ENCODE measurements at regions not wholly inside any gene's neighbourhood (a gene's known extent, or its start where the extent isn't known, plus 50 kb on each side); places are given as distances from the start of the nearest gene placed in this dataset.

GRCh38 chr7:46763344-46763743 is 818.6 kb downstream of the TNS3 start:
- Mint-ChIP-seq H3K4me1 (no peaks in the 10 kb centered on the region), H3K27me3 (ENCODE audit: insufficient read depth, low read depth, poor library complexity) (peaks cover 5% of the 10 kb centered on the region), H3K27ac (no peak overlapping the region), H3K9me3 (no peaks in the 10 kb centered on the region), H3K4me3 (no peak overlapping the region), H3K36me3 (ENCODE audit: low read depth) (no peaks in the 10 kb centered on the region)
- no peak for ATAC-seq
- no peaks in the 10 kb centered on the region for H3F3A ChIP-seq (replicated peaks; ENCODE audit: low read depth)
- H2AFZ ChIP-seq, result no peak overlapping the region
- no peak overlapping the region for H3K4me3 ChIP-seq
- no peak for DNase-seq (ENCODE audit: low spot score)
- no peaks in the 10 kb centered on the region for H3K79me2 ChIP-seq (replicated peaks; ENCODE audit: insufficient read depth)
- H3K27ac ChIP-seq (ENCODE audit: low read depth), result no peak overlapping the region
- no peaks in the 10 kb centered on the region for H3K27me3 ChIP-seq (ENCODE audit: insufficient read depth)
- no peaks in the 10 kb centered on the region for H3K36me3 ChIP-seq (ENCODE audit: insufficient read depth)
- H3K9me2 ChIP-seq (ENCODE audit: insufficient read depth), result peaks cover 19% of the 10 kb centered on the region; the same call in 1 of the 2 replicates
- TF ChIP-seq EZH2 (IDR thresholded peaks at IDR 0.05; ENCODE audit: low read depth, unreplicated experiment) (no peak), ETS1 (IDR thresholded peaks at IDR 0.05) (no peak), EZH2phosphoT487 (IDR thresholded peaks at IDR 0.05; ENCODE audit: unreplicated experiment) (no peak), JUNB (IDR thresholded peaks at IDR 0.05; ENCODE audit: unreplicated experiment) (no peak), ZNF114 (CRISPR knock-in tag; IDR thresholded peaks at IDR 0.05) (no peak), CREB1 (CRISPR knock-in tag; IDR thresholded peaks at IDR 0.05; ENCODE audit: low read depth) (no peak), NANOG (IDR thresholded peaks at IDR 0.05; ENCODE audit: borderline replicate concordance) (no peak)
- TF ChIP-seq, protein P1, sequence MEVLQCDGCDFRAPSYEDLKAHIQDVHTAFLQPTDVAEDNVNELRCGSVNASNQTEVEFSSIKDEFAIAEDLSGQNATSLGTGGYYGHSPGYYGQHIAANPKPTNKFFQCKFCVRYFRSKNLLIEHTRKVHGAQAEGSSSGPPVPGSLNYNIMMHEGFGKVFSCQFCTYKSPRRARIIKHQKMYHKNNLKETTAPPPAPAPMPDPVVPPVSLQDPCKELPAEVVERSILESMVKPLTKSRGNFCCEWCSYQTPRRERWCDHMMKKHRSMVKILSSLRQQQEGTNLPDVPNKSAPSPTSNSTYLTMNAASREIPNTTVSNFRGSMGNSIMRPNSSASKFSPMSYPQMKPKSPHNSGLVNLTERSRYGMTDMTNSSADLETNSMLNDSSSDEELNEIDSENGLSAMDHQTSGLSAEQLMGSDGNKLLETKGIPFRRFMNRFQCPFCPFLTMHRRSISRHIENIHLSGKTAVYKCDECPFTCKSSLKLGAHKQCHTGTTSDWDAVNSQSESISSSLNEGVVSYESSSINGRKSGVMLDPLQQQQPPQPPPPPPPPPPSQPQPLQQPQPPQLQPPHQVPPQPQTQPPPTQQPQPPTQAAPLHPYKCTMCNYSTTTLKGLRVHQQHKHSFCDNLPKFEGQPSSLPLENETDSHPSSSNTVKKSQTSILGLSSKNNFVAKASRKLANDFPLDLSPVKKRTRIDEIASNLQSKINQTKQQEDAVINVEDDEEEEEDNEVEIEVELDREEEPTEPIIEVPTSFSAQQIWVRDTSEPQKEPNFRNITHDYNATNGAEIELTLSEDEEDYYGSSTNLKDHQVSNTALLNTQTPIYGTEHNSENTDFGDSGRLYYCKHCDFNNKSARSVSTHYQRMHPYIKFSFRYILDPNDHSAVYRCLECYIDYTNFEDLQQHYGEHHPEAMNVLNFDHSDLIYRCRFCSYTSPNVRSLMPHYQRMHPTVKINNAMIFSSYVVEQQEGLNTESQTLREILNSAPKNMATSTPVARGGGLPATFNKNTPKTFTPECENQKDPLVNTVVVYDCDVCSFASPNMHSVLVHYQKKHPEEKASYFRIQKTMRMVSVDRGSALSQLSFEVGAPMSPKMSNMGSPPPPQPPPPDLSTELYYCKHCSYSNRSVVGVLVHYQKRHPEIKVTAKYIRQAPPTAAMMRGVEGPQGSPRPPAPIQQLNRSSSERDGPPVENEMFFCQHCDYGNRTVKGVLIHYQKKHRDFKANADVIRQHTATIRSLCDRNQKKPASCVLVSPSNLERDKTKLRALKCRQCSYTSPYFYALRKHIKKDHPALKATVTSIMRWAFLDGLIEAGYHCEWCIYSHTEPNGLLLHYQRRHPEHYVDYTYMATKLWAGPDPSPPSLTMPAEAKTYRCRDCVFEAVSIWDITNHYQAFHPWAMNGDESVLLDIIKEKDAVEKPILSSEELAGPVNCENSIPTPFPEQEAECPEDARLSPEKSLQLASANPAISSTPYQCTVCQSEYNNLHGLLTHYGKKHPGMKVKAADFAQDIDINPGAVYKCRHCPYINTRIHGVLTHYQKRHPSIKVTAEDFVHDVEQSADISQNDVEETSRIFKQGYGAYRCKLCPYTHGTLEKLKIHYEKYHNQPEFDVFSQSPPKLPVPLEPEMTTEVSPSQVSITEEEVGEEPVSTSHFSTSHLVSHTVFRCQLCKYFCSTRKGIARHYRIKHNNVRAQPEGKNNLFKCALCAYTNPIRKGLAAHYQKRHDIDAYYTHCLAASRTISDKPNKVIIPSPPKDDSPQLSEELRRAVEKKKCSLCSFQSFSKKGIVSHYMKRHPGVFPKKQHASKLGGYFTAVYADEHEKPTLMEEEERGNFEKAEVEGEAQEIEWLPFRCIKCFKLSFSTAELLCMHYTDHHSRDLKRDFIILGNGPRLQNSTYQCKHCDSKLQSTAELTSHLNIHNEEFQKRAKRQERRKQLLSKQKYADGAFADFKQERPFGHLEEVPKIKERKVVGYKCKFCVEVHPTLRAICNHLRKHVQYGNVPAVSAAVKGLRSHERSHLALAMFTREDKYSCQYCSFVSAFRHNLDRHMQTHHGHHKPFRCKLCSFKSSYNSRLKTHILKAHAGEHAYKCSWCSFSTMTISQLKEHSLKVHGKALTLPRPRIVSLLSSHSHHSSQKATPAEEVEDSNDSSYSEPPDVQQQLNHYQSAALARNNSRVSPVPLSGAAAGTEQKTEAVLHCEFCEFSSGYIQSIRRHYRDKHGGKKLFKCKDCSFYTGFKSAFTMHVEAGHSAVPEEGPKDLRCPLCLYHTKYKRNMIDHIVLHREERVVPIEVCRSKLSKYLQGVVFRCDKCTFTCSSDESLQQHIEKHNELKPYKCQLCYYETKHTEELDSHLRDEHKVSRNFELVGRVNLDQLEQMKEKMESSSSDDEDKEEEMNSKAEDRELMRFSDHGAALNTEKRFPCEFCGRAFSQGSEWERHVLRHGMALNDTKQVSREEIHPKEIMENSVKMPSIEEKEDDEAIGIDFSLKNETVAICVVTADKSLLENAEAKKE (CRISPR knock-in tag; IDR thresholded peaks at IDR 0.05), result no peak
- TF ChIP-seq, protein P2, sequence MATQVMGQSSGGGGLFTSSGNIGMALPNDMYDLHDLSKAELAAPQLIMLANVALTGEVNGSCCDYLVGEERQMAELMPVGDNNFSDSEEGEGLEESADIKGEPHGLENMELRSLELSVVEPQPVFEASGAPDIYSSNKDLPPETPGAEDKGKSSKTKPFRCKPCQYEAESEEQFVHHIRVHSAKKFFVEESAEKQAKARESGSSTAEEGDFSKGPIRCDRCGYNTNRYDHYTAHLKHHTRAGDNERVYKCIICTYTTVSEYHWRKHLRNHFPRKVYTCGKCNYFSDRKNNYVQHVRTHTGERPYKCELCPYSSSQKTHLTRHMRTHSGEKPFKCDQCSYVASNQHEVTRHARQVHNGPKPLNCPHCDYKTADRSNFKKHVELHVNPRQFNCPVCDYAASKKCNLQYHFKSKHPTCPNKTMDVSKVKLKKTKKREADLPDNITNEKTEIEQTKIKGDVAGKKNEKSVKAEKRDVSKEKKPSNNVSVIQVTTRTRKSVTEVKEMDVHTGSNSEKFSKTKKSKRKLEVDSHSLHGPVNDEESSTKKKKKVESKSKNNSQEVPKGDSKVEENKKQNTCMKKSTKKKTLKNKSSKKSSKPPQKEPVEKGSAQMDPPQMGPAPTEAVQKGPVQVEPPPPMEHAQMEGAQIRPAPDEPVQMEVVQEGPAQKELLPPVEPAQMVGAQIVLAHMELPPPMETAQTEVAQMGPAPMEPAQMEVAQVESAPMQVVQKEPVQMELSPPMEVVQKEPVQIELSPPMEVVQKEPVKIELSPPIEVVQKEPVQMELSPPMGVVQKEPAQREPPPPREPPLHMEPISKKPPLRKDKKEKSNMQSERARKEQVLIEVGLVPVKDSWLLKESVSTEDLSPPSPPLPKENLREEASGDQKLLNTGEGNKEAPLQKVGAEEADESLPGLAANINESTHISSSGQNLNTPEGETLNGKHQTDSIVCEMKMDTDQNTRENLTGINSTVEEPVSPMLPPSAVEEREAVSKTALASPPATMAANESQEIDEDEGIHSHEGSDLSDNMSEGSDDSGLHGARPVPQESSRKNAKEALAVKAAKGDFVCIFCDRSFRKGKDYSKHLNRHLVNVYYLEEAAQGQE (IDR thresholded peaks at IDR 0.05; ENCODE audit: unreplicated experiment), result no peak
- H3K4me1 ChIP-seq (ENCODE audit: insufficient read depth), result no peaks in the 10 kb centered on the region
- no peaks in the 10 kb centered on the region for H4K20me1 ChIP-seq (replicated peaks; ENCODE audit: insufficient read depth)
- H3K4me2 ChIP-seq, result no peak overlapping the region
